ENCODE measurements at regions not wholly inside any gene's neighbourhood (a gene's known extent, or its start where the extent isn't known, plus 50 kb on each side); places are given as distances from the start of the nearest gene placed in this dataset.

GRCh38 chr13:104372095-104372655, 1306.0 kb upstream of the SLC10A2 start:
- TF ChIP-seq CREB1 (IDR thresholded peaks at IDR 0.05; ENCODE audit: low read depth), result no peak
- TF ChIP-seq YY1 (IDR thresholded peaks at IDR 0.05; ENCODE audit: low read depth), result no peak
- no peak for TF ChIP-seq EP300 (IDR thresholded peaks at IDR 0.05; ENCODE audit: borderline replicate concordance)
- TF ChIP-seq REST (IDR thresholded peaks at IDR 0.05; ENCODE audit: low read depth), result no peak
- no peak for TF ChIP-seq TAF1 (IDR thresholded peaks at IDR 0.05; ENCODE audit: low read depth)
- TF ChIP-seq USF1 (IDR thresholded peaks at IDR 0.05), result no peak
